ENCODE measurements at regions not wholly inside any gene's neighbourhood (a gene's known extent, or its start where the extent isn't known, plus 50 kb on each side); places are given as distances from the start of the nearest gene placed in this dataset.
"Not testable (repeated sequence)": the region's sequence is repeated elsewhere in the genome, so short reads cannot be mapped to it uniquely, and the experiment has no call there.

DNA sequence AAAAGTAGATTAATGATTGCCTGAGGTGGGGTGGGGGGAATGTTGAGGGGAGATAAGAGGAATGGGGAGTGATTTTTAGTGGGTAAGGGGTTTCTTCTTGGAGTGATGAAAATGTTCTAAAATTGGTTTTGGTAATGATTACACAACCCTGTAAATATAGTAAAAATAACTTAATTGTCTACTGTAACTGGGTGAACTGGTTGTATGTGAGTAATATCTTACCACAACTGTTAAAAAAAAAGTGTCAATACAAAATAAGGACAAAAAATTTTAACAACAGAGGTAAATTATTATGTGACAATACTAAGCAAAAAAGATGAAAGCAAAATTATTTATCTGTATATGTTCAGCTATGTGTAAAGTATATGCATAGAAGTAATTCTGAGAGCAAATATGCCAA lies 86.3 kb upstream of the RASSF8 start:
- ATAC-seq (no peak), DNase-seq (no peak)

- ATAC-seq (no peak), DNase-seq (no peak)
Observed at GRCh38 chr12:25875661-25876060, 82.8 kb upstream of the RASSF8 start.

DNA sequence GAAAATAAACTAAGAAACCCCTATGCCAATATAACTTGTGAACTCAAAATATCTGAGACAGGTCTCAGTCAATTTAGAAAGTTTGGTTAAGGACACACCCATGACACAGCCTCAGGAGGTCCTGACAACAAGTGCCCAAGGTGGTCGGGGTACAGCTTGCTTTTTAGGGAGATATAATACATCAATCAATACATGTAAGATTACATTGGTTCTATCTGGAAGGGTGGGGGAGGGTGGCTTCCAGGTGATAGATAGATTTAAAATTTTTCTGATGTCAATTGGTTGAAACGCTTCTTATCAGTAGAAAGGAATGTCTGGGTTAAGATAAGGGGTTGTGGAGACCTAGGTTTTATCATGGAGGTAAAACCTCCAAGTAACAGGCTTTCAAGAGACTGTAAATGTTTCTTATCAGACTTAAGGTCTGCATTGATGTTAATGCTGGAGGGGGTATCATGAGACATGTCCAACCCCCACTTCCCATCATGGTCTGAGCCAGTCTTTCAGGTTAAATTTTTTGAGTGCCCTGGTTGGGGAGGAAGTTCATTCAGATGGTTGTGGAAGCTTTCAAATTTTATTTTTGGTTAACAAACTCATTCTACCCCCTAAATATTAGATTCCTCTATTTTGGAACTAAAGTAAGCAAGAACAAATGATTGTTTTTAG lies 82.0 kb upstream of the RASSF8 start:
- DNase-seq: no peak
- no peak for ATAC-seq

GRCh38 chr12:25877446-25877845 lies 81.0 kb upstream of the RASSF8 start:
- DNase-seq (no peak), ATAC-seq (no peak)

DNA sequence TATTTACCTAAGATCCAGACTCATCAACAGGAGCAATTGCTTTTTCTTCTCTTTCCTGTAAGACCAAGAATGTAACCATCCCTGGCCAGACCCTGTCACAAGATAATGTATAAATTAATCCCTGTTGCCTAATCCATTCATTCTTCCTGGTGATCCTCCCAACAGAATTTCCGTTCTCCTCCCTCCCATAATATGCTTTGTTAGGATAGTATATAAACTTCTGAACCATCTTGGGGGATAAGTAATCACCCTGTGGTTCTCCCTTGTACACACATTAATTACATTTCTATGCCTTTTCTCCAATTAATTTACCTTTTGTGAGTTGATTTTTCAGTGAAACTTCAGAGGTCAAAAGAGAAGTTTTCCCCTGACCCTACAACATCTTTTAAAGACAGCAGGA lies 76.2 kb upstream of the RASSF8 start:
- ATAC-seq (no peak), DNase-seq (no peak)

DNA sequence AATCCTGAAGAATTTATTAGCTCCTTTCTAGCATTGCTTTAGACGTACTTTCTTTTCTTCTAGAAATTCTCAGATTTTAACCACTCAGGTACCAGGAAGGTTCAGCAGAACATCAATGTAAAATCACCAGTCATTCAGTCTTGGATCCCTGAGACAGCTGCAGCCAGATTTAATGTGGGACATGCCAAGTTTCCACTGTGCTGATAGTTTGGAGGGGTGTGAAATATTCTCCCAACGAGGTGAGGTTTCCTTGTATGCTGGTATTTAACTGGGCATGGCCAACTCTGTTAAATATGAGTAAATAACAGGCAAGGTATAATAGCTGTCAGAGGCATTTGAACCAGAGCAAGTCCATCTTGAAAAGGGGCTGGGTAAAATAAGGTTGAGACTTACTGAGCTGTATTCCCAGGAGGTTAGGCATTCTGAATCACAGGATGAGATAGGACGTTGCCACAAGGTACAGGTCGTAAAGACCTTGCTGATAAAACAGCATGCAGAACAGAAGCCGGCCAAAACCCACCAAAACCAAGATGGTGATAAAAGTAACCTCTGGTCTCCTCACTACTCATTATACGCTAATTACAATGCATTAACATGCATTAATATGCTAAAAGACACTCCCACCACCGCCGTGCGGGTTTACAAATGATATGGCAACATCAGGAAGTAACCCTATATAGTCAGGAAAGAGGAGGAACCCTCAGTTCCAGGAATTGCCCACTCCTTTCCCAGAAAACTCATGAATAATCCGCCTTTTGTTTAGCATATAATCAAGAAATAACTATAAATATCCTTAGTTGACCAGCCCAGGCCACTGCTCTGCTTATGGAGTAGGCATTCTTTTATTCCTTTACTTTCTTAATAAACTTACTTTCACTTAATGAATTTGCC lies 75.2 kb upstream of the RASSF8 start:
- ATAC-seq (no peak), DNase-seq (no peak)

DNA sequence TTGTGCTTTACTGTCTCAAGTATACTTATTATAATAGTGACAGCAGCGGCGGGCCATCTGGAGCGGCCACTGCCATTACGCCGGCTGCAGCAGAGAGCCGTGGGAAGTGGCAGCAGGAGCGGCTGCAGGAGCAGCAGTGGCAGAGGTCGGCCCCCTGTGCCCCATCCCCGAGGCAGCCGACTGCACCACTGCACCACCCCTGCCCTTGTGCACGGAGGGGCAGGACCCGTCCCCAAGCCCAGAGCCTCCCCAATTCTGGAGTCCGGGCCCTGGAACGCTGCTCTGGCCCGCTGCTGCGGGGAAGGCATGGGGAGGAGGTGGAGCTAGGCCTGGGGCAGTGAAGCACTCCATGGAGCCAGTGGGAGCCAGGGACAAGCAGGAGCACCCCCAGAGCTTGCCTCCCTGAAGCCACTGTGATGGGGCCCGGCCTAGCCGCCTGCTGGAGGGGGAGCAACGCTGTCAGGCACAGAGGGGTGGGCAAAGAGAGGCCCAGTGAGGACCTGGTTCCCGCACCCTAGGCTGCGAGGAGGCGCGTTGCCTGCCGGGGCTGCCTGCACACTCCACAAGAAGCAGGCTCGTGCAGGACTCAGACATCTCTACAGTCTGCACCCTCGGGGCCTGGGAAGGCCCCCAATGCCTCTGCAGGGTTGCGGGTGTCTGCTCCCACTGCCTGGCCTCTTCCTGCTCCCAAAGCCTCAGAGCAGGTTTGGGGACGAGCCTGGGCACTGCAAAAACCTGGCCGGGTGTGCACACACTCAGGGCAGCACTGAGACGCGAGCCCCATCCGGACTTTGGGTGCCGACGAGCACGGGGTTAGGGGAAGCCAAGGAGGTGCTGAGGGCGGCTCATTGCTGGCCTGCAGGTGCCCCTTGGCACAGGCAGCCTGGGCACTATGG lies 74.2 kb upstream of the RASSF8 start:
- DNase-seq (no peak), ATAC-seq (no peak)

DNA sequence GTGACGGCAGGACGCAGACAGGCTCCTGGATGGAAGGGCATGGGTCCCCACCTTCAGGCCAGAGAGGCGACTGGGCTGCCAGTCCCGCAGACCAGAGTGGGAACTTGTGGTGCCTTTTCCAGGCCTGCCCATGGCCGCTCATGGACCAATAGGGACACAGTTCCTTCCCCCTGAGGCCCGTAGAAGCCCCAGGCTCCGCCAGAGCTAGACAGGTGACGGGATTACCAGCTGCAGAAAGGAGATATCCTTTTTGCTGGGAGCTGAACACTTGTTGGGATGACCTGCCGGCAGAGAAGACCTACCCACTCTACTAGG lies 73.6 kb upstream of the RASSF8 start:
- ATAC-seq: no peak
- no peak for DNase-seq

- ATAC-seq (no peak), DNase-seq (no peak)
Observed at GRCh38 chr12:25886396-25886795, 72.1 kb upstream of the RASSF8 start.

GRCh38 chr12:25887367-25887766 lies 71.1 kb upstream of the RASSF8 start:
- no peak for DNase-seq
- no peak for ATAC-seq

GRCh38 chr12:25889185-25889584 lies 69.3 kb upstream of the RASSF8 start:
- DNase-seq (no peak), ATAC-seq (no peak)

DNA sequence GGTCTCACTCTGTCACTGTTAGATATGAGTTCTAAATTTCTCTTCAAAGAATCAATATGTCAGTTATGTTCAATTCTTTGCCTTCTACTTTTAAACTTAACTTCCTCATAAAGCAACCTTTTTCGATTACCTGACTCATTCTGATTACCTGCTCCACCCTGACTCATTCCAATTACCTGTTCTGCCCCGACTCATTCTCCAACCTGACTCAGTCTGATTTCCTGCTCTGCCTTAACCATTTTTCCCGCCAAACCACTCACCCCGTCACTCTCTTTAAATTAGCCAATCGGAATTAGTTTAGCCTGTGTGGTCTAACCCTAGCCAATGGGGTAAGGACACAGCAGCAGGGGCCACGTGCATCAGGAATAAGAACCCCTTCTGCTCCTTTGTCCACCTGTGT lies 67.4 kb upstream of the RASSF8 start:
- DNase-seq, ATAC-seq: not testable (repeated sequence)

- DNase-seq (no peak), ATAC-seq (no peak)
Observed at GRCh38 chr12:25894759-25895158, 63.7 kb upstream of the RASSF8 start.

- DNase-seq (no peak), ATAC-seq (no peak)
Observed at GRCh38 chr12:25896981-25897380, 61.5 kb upstream of the RASSF8 start.

DNA sequence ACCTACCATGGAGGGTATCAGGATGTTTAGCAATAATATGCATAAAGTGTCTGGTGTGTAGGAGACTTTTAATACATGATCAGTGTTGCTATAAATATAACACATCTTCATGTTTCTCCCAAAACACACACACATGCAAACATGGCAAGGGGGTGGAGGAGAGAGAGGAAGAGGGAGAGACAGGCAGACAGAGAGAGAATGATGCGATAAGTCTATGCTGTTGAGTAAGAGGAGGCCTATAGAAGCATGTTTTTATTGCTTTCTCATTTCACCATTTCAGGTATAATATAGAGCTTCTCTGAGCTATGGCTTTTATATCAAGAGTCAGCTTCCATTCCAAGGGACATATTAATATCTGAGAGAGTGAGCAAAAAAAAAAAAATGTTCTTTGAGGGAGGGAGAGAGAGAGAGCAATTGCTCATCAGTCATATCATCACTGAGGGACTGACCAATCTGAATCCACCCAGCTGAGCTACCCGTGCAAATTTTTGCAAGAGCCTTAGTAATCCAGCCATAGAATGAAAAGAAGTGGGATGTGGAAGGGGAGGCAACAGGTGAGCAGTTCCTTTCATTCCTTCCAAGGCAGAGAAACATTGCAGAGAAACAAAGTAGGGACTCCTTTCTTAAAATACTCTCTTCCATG lies 54.8 kb upstream of the RASSF8 start:
- no peak for DNase-seq

DNA sequence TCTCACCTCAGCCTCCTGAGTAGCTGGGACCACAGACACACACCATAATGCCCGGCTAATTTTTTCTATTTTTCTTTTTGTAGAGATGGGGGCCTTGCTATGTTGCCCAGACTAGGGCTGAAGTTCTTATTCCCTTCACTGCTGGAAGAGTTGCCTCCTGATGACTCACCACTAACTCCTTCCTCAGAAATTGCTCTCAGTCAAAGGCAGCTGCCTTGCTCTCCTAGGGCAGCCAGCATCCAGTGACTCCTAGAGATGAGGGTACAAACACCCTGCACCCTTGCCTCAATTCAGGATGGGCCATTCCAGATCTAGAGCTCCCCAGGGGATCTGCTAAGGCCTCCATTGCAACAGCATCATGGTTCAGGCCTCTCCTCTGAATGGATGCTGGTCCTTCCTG lies 54.0 kb upstream of the RASSF8 start:
- ATAC-seq: no peak

More for the DNA sequence above, 54.8 kb upstream of the RASSF8 start:
- no peak for ATAC-seq

DNA sequence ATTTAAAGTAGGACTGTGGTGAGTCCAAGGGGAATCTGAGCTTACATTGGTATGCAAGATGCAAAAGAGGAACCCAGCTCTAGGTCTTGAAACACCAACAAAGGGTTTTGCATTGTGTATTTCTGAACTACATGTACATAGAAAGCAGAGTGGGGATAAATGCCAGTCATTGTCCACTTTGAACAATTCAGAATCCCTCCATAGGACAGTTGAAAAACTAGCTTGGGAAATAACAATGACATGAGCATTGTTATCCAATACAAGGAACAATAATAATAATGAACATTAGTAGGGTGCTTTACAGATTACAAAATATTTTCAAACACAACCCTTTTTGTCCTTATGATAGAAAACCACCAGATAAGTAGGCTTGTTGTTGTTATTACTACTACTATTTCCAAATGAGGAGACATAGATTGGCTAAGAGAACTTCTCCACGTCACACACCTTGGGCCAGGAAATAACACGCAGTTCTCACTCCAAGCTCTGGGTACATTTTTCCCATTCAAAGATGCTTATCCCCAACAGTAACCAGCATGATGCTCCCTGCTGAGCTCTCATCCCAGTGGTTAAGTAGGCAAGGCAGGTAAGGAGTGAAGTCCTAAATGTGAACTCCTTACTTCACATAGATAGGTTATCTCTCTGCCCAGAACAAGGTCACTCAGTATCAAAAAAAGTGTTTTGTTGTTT lies 51.7 kb upstream of the RASSF8 start:
- ATAC-seq (no peak), DNase-seq (no peak)

More for the DNA sequence above, 54.0 kb upstream of the RASSF8 start:
- DNase-seq: no peak

Data from stimulated activated naive CD8-positive, alpha-beta T cell treated with anti-CD3 and anti-CD28 coated beads, Interleukin-15, Interleukin-2, amounts not matched to agents 100 U/mL and 50 U/mL, for 24 hours (primary cell).